SK-N-SH treated with all-trans-retinoic acid at 6 μM for 48 hours (cell line): ENCODE measurements at regions not wholly inside any gene's neighbourhood (a gene's known extent, or its start where the extent isn't known, plus 50 kb on each side); places are given as distances from the start of the nearest gene placed in this dataset.

ENCODE experiments used
- PATZ1 ChIP-seq: fragments of 250-450 bp; sonication (Bioruptor Pico); IDR thresholded peaks from 2 replicates; pipeline ENCODE4 v1.8.0; 2020; ENCODE audit warnings: mild to moderate bottlenecking, moderate library complexity, borderline replicate concordance
- PPARA ChIP-seq: fragments of 250-450 bp; sonication (Bioruptor Pico); IDR thresholded peaks from 2 replicates; pipeline ENCODE4 v1.5.0; 2020; ENCODE audit warnings: mild to moderate bottlenecking, borderline replicate concordance
- SNAI2 ChIP-seq: fragments of 250-450 bp; sonication (Bioruptor Pico); IDR thresholded peaks from 2 replicates; pipeline ENCODE4 v1.5.0; 2020; ENCODE audit warnings: mild to moderate bottlenecking, moderate library complexity
- TCF4 ChIP-seq: fragments of 250-450 bp; sonication (Bioruptor Pico); IDR thresholded peaks from 2 replicates; pipeline ENCODE4 v1.8.0; 2021; ENCODE audit warnings: mild to moderate bottlenecking, moderate library complexity, borderline replicate concordance
- TOX ChIP-seq: fragments of 250-450 bp; sonication (Bioruptor Pico); IDR thresholded peaks from 2 replicates; pipeline ENCODE4 v1.8.0; 2021; ENCODE audit warnings: mild to moderate bottlenecking, moderate library complexity, borderline replicate concordance
- TSHZ2 ChIP-seq: fragments of 250-450 bp; sonication (Bioruptor Pico); IDR thresholded peaks from 2 replicates; pipeline ENCODE4 v1.5.0; 2020; ENCODE audit warnings: mild to moderate bottlenecking, moderate library complexity
- ZC3H10 ChIP-seq: fragments of 250-450 bp; sonication (Bioruptor Pico); IDR thresholded peaks from 2 replicates; pipeline ENCODE4 v1.5.1; 2021; ENCODE audit warnings: mild to moderate bottlenecking, moderate library complexity
- ZFP3 ChIP-seq: fragments of 250-450 bp; sonication (Bioruptor Pico); IDR thresholded peaks from 2 replicates; pipeline ENCODE4 v1.5.0; 2020; ENCODE audit warnings: mild to moderate bottlenecking, moderate library complexity
- ZFP30 ChIP-seq: fragments of 450-650 bp; formaldehyde crosslinking; IDR thresholded peaks from 2 replicates; pipeline ENCODE4 v1.5.0; 2022; ENCODE audit warnings: mild to moderate bottlenecking, moderate library complexity
- ZNF565 ChIP-seq: fragments of 450-650 bp; formaldehyde crosslinking; conservative IDR thresholded peaks from 2 replicates; pipeline ENCODE4 v1.5.0; 2020; ENCODE audit warnings: low read depth, mild to moderate bottlenecking, moderate library complexity
- ZNF8 ChIP-seq: fragments of 450-650 bp; formaldehyde crosslinking; IDR thresholded peaks from 2 replicates; pipeline ENCODE4 v1.5.0; 2020; ENCODE audit warnings: mild to moderate bottlenecking, moderate library complexity

- no peak for TF ChIP-seq ZNF565 (CRISPR knock-in tag)
- no peak for TF ChIP-seq TSHZ2 (CRISPR knock-in tag)
- no peak for TF ChIP-seq TCF4 (CRISPR knock-in tag)
- TF ChIP-seq ZFP3: no peak
- no peak for TF ChIP-seq PATZ1 (CRISPR knock-in tag)
- TF ChIP-seq TOX (CRISPR knock-in tag): no peak
- no peak for TF ChIP-seq ZNF8 (CRISPR knock-in tag)
- no peak for TF ChIP-seq ZC3H10 (CRISPR knock-in tag)
- TF ChIP-seq PPARA (CRISPR knock-in tag): no peak
- TF ChIP-seq ZFP30 (CRISPR knock-in tag): no peak
- TF ChIP-seq SNAI2 (CRISPR knock-in tag): no peak
Observed at GRCh38 chr7:136234040-136234439, 256.9 kb upstream of the MTPN start.
